ENCODE measurements at regions not wholly inside any gene's neighbourhood (a gene's known extent, or its start where the extent isn't known, plus 50 kb on each side); places are given as distances from the start of the nearest gene placed in this dataset. TPM values are rescaled to one million over a fixed set of nuclear protein-coding genes. Genes with fewer than 3 reads are reported as not detected.
"Not testable (repeated sequence)": the region's sequence is repeated elsewhere in the genome, so short reads cannot be mapped to it uniquely, and the experiment has no call there.

DNA sequence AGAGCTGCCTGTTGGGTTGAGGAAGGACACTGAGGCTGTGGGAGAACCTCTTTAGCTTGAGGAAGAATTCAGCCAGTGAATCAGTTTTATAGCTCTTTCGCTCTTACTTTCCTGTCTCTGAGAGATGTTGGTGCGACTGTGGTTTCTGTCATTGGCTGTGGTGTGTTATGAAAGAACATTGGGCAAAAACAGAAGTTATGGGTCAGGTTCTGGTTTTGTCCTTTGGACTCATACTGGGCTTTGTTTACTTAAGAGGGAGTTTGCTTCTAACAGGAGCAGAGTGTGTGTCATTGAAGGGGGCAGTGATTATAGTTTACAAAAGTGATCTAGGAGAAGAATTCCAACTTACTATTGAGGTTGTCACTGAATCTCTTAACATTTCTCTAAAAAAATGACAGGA is 97.0 kb downstream of the TLR5 start:
- TF ChIP-seq, protein P1, sequence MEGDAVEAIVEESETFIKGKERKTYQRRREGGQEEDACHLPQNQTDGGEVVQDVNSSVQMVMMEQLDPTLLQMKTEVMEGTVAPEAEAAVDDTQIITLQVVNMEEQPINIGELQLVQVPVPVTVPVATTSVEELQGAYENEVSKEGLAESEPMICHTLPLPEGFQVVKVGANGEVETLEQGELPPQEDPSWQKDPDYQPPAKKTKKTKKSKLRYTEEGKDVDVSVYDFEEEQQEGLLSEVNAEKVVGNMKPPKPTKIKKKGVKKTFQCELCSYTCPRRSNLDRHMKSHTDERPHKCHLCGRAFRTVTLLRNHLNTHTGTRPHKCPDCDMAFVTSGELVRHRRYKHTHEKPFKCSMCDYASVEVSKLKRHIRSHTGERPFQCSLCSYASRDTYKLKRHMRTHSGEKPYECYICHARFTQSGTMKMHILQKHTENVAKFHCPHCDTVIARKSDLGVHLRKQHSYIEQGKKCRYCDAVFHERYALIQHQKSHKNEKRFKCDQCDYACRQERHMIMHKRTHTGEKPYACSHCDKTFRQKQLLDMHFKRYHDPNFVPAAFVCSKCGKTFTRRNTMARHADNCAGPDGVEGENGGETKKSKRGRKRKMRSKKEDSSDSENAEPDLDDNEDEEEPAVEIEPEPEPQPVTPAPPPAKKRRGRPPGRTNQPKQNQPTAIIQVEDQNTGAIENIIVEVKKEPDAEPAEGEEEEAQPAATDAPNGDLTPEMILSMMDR (IDR thresholded peaks at IDR 0.05; ENCODE audit: insufficient read depth, low read depth, low read length), result no peak
- no peak overlapping the region for H3K4me3 ChIP-seq (ENCODE audit: low read depth, low read length)
- DNase-seq (ENCODE audit: low read depth), result no peak

DNA sequence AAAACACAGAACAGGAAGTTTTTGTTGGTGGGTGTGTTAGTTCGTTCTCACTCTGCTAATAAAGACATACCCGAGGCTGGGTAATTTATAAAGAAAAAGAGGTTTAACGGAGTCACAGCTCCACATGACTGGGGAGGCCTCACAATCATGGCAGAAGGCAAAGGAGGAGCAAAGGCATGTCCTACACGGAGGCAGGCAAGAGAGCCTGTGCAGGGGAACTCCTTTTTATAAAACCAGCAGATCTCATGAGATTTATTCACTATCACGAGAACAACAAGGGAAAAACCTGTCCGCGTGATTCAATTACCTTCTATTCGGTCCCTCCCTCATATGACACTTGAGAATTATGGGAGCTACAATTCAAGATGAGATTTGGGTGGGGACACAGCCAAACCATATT is 96.6 kb downstream of the TLR5 start:
- not testable (repeated sequence) for DNase-seq (ENCODE audit: low read depth); H3K4me3 ChIP-seq (ENCODE audit: low read depth, low read length)

DNA sequence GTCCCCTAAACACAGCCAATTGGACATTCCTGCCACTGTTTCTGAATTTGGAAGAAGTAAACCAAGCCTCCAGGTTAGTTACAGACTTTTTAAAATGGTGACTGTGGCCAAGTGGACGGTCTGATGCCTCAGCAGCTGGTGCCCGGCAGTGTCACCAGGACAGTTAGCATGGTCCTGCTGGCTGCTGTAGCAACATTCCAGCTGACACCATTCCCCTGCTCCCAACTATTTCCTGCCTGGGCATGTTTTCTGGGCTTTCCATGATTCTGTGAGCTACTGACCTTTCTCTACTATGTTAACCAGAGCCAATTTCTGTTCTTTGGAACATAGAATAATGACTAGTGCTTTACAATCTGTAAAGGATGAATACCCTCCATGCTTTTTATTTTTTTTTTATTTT is 95.0 kb downstream of the TLR5 start:
- no peak for DNase-seq (ENCODE audit: low read depth)
- TF ChIP-seq, protein P1 (IDR thresholded peaks at IDR 0.05; ENCODE audit: insufficient read depth, low read depth, low read length), result no peak
- no peak overlapping the region for H3K4me3 ChIP-seq (ENCODE audit: low read depth, low read length)

DNA sequence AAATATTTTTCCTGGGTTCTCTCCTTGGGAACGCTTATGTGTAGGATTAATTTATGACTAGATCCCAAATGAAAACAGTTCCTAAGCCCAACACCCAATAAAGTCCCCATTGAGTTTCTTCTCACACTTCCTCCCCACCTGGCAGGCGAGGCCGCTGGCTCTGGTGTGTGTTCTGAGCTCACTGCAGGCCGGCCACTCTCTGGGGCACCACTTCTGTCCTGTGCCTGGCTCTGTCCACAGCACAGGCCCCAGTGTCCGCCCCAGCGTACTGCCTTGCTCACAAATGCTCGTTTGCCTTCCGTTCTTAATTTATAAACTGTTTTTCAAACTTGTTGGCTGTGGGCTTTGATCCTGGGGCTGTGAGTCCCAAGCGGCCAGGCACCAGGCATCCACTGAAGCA is 90.6 kb downstream of the TLR5 start:
- DNase-seq (ENCODE audit: low read depth), result no peak
- no peak overlapping the region for H3K4me3 ChIP-seq (ENCODE audit: low read depth, low read length)
- TF ChIP-seq, protein P1 (IDR thresholded peaks at IDR 0.05; ENCODE audit: insufficient read depth, low read depth, low read length), result no peak

DNA sequence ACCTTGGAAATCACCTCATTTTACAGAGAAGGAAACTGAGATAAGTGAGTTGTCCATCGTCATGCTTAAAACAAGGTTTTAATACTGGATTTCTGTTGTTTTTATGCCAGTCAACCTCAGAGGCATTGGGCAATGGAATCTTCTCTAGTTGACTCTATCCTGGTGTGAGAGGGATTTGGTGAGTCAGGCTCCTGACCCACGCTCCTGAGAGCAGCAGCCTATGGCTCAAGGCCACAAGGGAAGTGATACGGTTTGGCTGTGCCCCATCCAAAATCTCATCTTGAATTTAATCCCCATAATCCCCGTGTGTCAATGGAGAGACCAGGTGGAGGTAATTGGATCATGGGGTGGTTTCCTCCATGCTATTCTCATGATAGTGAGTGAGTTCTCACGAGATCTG is 90.1 kb downstream of the TLR5 start:
- TF ChIP-seq, protein P1 (IDR thresholded peaks at IDR 0.05; ENCODE audit: insufficient read depth, low read depth, low read length), result no peak
- H3K4me3 ChIP-seq (ENCODE audit: low read depth, low read length), result no peak overlapping the region
- DNase-seq (ENCODE audit: low read depth), result no peak

DNA sequence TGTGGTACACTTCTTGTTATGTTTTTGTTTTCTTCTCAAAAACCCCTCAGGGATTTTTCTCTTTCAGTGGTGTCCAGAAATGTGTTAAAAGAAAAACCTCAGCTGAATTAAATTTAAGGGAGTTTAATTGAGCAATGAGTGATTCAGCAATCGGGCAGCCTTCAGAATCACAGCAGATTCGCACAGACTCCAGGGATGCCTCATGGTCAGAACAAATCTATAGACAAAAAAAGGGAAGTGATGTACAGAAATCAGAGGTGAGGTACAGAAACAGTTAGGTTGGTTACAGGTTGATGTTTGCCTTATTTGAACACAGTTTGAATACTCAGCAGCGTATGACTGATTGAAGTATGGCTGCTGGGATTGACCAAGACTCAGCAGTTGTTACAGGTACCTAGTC is 86.2 kb downstream of the TLR5 start:
- H3K4me3 ChIP-seq (ENCODE audit: low read depth, low read length), result no peak overlapping the region
- no peak for DNase-seq (ENCODE audit: low read depth)
- TF ChIP-seq, protein P1 (IDR thresholded peaks at IDR 0.05; ENCODE audit: insufficient read depth, low read depth, low read length), result no peak

DNA sequence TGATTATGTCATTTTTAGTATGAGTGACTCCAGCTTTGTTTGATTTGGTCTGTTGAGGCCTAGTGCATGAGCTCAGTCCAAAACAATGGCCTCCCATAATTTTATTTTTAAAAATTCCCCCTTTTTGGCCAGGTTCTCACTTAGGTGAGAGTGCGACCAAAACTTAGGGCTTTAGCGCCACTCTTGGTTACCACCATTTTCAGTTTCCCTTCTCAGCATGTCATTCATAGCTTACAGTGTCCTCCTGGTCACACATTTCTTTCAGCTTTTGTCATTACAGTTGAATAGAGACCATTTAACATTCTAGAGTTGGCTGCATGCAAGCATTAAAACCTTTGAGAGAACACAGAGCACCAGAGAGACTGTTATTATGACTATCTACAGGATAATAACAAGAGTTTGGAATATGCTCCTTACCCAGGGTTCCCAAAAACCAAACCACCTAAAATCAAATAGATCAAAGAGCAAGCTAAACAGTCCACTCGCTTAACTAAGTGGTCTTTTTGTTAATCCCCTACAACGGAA is 85.4 kb downstream of the TLR5 start:
- TF ChIP-seq, protein P1 (IDR thresholded peaks at IDR 0.05; ENCODE audit: insufficient read depth, low read depth, low read length), result no peak
- no peak for DNase-seq (ENCODE audit: low read depth)
- no peak overlapping the region for H3K4me3 ChIP-seq (ENCODE audit: low read depth, low read length)

Small RNA genes in the stretch of these regions (small RNA-seq; reads per million reads assigned to genes)
- gene NDUFB1P2, result not detected
